Ovary (tissue), 3 donors: ENCODE measurements at regions not wholly inside any gene's neighbourhood (a gene's known extent, or its start where the extent isn't known, plus 50 kb on each side); places are given as distances from the start of the nearest gene placed in this dataset.

ENCODE experiments used
- POLR2A ChIP-seq: fragments of 450-650 bp; IDR thresholded peaks from one replicate; pipeline ENCODE4 v1.6.1; 2017; ENCODE audit warnings: antibody characterized with exemption, mild to moderate bottlenecking, moderate library complexity
- TF ChIP-seq, protein P1 (sequence below), 3 donors: fragments of 450-650 bp in 2 of 3; fragments of 200-600 bp in 1 of 3; IDR thresholded peaks; one replicate each; pipeline versions ENCODE4 v1.5.1 to v1.8.0; 2016 to 2022; ENCODE audit warnings: antibody characterized with exemption in 3 of 3, mild to moderate bottlenecking in 1 of 3
- donor health status: DM: no; HTN: no; CAD: no.

DNA sequence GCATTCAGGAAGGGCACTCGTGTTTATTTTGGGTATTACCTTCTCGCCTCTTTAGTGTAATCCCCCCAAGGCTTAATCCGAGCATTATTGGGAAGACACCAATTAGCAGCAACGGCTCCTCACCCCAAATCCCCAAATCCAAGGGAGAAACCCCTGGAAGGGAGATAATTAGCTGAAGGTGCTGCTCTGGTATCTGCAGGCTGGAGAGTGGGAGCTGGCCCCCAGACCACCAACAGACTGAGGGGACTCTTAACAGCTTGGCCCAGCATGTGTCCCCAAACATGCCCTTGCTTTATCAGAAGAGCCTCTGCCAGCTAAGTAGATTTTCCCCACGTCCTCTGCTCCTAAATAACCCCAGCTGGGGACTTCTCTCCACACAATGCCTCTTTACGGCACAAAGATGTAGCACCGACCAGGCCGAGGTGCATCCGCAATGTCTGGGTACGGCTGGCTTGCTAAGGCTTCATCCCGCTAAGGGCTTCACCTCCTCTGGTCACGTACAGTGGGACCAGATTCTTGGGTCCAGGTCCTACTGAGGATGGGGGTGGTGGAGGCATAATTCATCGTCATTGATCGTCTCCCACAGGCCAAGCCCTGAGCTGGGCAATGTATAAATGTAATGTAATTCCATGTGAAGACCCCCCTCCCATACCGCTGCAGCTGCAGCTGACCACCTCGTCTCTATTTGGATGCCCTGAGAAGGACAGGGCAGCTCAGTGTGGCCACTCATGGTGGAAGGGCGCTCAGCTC, 123.7 kb upstream of the GSC start:
- TF ChIP-seq, protein P1, sequence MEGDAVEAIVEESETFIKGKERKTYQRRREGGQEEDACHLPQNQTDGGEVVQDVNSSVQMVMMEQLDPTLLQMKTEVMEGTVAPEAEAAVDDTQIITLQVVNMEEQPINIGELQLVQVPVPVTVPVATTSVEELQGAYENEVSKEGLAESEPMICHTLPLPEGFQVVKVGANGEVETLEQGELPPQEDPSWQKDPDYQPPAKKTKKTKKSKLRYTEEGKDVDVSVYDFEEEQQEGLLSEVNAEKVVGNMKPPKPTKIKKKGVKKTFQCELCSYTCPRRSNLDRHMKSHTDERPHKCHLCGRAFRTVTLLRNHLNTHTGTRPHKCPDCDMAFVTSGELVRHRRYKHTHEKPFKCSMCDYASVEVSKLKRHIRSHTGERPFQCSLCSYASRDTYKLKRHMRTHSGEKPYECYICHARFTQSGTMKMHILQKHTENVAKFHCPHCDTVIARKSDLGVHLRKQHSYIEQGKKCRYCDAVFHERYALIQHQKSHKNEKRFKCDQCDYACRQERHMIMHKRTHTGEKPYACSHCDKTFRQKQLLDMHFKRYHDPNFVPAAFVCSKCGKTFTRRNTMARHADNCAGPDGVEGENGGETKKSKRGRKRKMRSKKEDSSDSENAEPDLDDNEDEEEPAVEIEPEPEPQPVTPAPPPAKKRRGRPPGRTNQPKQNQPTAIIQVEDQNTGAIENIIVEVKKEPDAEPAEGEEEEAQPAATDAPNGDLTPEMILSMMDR (IDR thresholded peaks at IDR 0.05) = no peak
- no peak for TF ChIP-seq POLR2A
